GM18909 (cell line): ENCODE measurements at regions not wholly inside any gene's neighbourhood (a gene's known extent, or its start where the extent isn't known, plus 50 kb on each side); places are given as distances from the start of the nearest gene placed in this dataset.

Experiments
- ATAC-seq: cut with Tn5 transposase; IDR thresholded peaks from one replicate; pipeline ENCODE4 v1.9.1; 2021; ENCODE audit warnings: mild to moderate bottlenecking; ENCODE audit not compliant: unreplicated experiment, poor library complexity

GRCh38 chr9:115241641-115242040, 123.7 kb upstream of the TNC start:
- ATAC-seq, result no peak

DNA sequence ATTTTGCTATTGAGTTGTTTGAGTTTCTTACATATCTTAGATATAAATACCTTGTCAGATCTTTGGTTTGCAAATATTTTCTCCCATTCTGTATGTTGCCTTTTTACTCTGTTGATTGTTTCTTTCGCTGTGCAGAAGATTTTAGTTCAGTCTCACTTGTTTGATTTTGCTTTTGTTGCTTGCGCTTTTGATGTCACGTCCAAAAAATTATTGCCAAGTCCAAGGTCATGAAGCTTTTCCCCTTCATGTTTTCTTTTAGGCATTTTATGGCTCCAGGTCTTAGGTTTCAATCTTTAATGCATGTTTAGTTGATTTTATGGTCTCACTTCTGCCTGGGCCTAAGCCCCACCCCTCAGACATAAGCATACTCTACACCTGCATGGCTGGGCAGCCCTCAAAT, 131.5 kb upstream of the TNC start:
- ATAC-seq, result no peak

- ATAC-seq, result no peak
Observed at GRCh38 chr9:115250621-115251032, 132.7 kb upstream of the TNC start.

- no peak for ATAC-seq
Observed at GRCh38 chr9:115254287-115255180, 136.6 kb upstream of the TNC start.

- no peak for ATAC-seq
Observed at GRCh38 chr9:115261656-115262081, 143.7 kb upstream of the TNC start.

GRCh38 chr9:115262477-115262876, 144.5 kb upstream of the TNC start:
- ATAC-seq, result no peak

DNA sequence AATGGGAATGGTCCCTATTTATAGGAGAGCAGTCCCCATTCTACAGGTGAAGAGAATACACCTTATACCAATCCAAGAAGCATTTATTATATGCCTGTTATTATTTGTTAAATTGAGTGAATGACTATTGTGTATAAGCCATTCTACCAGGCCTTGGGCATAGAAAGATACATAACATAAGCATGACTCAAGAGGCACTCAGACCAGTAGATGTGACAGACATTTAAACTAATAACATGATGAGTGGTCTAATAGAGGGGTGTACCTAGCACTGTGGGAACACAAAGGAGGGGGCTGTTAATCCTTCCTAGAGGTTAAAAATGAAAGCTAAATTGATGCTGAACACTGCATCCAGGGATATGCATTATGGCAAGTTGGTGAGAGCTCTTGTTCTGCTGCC, 145.0 kb upstream of the TNC start:
- ATAC-seq, result no peak

- ATAC-seq, result no peak
Observed at GRCh38 chr9:115263371-115264075, 145.6 kb upstream of the TNC start.

GRCh38 chr9:115264313-115264712, 146.4 kb upstream of the TNC start:
- no peak for ATAC-seq

GRCh38 chr9:115267790-115268189, 149.8 kb upstream of the TNC start:
- no peak for ATAC-seq

- ATAC-seq, result no peak
Observed at GRCh38 chr9:115275753-115276152, 157.8 kb upstream of the TNC start.

- no peak for ATAC-seq
Observed at GRCh38 chr9:115276621-115277020, 158.7 kb upstream of the TNC start.

- ATAC-seq, result no peak
Observed at GRCh38 chr9:115277301-115277700, 159.3 kb upstream of the TNC start.

DNA sequence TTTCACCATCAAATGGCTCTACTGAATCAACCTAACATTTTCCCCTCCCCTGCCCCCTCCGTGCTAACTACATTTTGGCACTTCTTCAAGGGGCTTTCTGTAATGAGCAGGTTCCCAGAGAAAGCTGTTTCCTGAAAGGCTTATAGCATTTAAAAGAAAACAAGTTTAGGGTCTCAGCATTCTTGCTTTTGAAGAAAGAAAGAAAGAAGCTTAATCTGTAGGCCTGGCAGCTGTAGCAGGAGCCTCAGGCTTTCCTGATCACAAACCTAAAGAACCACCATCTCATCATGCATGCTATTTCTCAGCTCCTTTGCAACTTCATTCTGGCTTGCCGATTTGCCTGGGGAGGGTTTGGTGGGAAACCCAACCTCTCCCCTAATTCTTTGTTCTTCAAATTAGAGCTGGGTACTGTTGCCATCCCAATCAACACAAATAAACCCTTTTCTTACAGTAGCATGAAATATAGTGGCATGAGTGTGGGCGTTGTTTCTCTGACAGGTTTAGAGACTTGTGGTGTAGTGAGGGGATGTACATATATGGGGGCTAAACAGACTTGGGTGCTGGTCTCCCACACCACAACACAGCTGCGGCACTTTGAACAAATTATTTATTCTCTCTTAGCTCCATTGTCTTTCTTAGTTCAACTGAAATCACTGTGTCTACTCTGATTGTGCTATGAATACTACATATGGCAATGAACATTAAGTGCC, 160.5 kb upstream of the TNC start:
- ATAC-seq, result no peak

GRCh38 chr9:115283395-115283794, 165.4 kb upstream of the TNC start:
- no peak for ATAC-seq

DNA sequence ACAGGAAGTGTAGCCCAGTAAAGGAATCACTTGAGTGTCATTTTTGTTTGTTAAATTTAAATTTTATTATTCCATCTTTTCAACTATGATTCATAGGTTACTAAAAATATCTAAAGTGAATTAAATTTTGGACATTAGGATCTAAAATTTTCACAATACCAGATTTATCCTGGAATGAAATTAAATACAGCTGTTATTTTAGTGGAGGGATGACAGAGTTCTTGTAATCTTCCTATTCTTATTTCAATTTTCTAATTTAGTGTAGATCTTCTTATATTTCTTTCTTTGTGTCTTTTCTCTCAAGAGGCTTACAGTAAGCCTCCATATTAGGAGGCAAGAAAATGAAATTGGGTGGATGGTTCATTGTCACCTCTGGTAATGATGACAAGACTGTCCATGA, 167.9 kb upstream of the TNC start:
- no peak for ATAC-seq

DNA sequence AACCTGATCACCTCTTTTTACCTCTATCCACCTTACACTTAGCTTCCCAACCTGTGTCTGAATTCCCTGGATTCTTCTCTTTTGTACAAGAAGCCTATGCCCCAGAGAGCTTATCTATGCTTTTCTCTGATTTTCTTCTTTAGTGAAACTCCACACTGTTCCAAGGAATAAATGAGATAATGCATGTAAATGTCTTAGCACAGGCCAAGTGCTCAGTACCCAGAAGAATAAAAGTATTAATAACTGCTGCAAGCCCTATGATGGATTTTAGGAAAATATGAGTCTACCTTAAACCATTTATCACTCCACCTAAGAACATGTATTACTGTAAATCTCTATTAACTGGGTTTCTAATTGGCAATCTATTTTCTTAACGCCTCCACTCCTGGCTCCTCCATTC, 168.5 kb upstream of the TNC start:
- no peak for ATAC-seq

GRCh38 chr9:115289757-115290208, 171.8 kb upstream of the TNC start:
- no peak for ATAC-seq

GRCh38 chr9:115291841-115292240, 173.9 kb upstream of the TNC start:
- no peak for ATAC-seq

DNA sequence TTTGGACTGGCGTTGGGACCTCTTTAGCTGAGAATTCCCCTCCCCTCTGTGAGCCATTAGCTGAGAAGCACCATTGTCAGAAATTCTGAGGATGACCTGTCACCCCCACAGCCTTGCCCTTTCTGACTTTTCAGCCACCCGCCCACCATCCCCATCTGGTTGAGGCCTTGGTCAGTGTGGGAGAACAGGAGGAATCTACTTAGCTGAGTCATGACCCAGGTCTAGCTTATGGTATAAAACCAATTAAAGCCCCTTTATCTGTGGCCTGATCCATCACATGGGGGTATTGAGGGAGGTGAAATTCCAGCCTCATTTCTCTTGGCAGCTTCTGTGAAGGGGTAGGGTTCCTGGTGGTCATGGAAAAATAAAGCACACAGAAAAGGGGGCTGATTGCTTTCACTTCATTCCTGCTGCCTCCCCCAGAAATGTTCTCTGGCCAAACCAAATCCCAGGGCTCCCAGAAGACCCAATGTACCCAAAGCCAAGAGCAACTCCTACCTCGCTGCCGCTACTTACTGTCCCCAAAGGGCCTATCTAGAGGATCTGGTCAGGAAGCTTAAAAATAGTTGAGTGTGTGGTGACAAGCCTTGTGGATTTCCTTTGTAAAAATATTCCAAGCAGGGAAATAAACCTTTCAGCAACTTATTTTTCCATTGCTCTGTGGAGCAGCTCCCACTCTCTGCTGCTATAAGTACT, 174.8 kb upstream of the TNC start:
- ATAC-seq, result no peak
